ENCODE measurements at regions not wholly inside any gene's neighbourhood (a gene's known extent, or its start where the extent isn't known, plus 50 kb on each side); places are given as distances from the start of the nearest gene placed in this dataset.

GRCh38 chr1:60245324-60245723 lies 171.8 kb upstream of the C1orf87 start:
- H3K4me3 ChIP-seq (ENCODE audit: low read depth in 1 of 2, low read length in 1 of 2), result no peak overlapping the region
- TF ChIP-seq CTCF (IDR thresholded peaks at IDR 0.05), result no peak
- no peak overlapping the region for H3K27ac ChIP-seq
- H3K27me3 ChIP-seq, result no peaks in the 10 kb centered on the region
- H3K36me3 ChIP-seq, result no peaks in the 10 kb centered on the region
- no peaks in the 10 kb centered on the region for H3K4me1 ChIP-seq (ENCODE audit: control insufficient read depth in 1 of 2, insufficient read depth in 1 of 2, low read depth in 1 of 2, low read length in 1 of 2)
- H3K9me3 ChIP-seq, result no peaks in the 10 kb centered on the region

- Histone ChIP-seq H3K9me3 (no peaks in the 10 kb centered on the region), H3K4me1 (ENCODE audit: control insufficient read depth in 1 of 2, insufficient read depth in 1 of 2, low read depth in 1 of 2, low read length in 1 of 2) (no peaks in the 10 kb centered on the region), H3K36me3 (no peaks in the 10 kb centered on the region), H3K27ac (no peak overlapping the region), H3K4me3 (ENCODE audit: low read depth in 1 of 2, low read length in 1 of 2) (no peak overlapping the region), H3K27me3 (no peaks in the 10 kb centered on the region)
- no peak for TF ChIP-seq CTCF (IDR thresholded peaks at IDR 0.05)
Observed at GRCh38 chr1:60244906-60245305, 171.3 kb upstream of the C1orf87 start.

GRCh38 chr1:60235275-60235674 lies 161.7 kb upstream of the C1orf87 start:
- H3K4me1 ChIP-seq (ENCODE audit: control insufficient read depth in 1 of 2, insufficient read depth in 1 of 2, low read depth in 1 of 2, low read length in 1 of 2), result no peaks in the 10 kb centered on the region
- H3K9me3 ChIP-seq, result no peaks in the 10 kb centered on the region
- no peak overlapping the region for H3K27ac ChIP-seq
- no peak overlapping the region for H3K4me3 ChIP-seq (ENCODE audit: low read depth in 1 of 2, low read length in 1 of 2)
- H3K36me3 ChIP-seq, result no peaks in the 10 kb centered on the region
- H3K27me3 ChIP-seq, result no peaks in the 10 kb centered on the region
- no peak for TF ChIP-seq CTCF (IDR thresholded peaks at IDR 0.05)

- no peak overlapping the region for H3K4me3 ChIP-seq (ENCODE audit: low read depth in 1 of 2, low read length in 1 of 2)
- H3K9me3 ChIP-seq, result no peaks in the 10 kb centered on the region
- no peak overlapping the region for H3K27ac ChIP-seq
- no peaks in the 10 kb centered on the region for H3K27me3 ChIP-seq
- H3K36me3 ChIP-seq, result no peaks in the 10 kb centered on the region
- TF ChIP-seq CTCF (IDR thresholded peaks at IDR 0.05), result no peak
- H3K4me1 ChIP-seq (ENCODE audit: control insufficient read depth in 1 of 2, insufficient read depth in 1 of 2, low read depth in 1 of 2, low read length in 1 of 2), result no peaks in the 10 kb centered on the region
Observed at GRCh38 chr1:60234776-60235175, 161.2 kb upstream of the C1orf87 start.

DNA sequence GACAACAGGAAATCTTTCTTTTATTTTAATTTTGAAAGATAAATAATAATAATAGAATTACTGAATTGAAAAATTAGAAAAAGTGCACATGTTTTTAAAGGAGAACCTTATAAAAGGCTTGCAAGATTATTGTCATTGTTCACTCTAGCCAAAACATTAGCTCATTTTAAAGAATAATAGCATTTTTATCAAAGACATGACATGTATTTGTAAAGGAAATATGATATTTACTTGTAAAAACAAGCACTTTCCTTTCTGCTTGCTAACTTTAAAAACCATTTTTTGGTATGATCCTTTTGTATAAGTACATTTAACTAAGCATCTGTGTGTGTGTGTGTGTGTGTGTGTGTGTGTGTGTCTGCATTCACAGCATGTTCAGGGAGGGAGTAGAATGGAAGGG lies 156.3 kb upstream of the C1orf87 start:
- Histone ChIP-seq H3K9me3 (no peaks in the 10 kb centered on the region), H3K4me3 (ENCODE audit: low read depth in 1 of 2, low read length in 1 of 2) (no peak overlapping the region), H3K27me3 (no peaks in the 10 kb centered on the region), H3K36me3 (no peaks in the 10 kb centered on the region), H3K4me1 (ENCODE audit: control insufficient read depth in 1 of 2, insufficient read depth in 1 of 2, low read depth in 1 of 2, low read length in 1 of 2) (no peaks in the 10 kb centered on the region), H3K27ac (no peak overlapping the region)
- no peak for TF ChIP-seq CTCF (IDR thresholded peaks at IDR 0.05)

DNA sequence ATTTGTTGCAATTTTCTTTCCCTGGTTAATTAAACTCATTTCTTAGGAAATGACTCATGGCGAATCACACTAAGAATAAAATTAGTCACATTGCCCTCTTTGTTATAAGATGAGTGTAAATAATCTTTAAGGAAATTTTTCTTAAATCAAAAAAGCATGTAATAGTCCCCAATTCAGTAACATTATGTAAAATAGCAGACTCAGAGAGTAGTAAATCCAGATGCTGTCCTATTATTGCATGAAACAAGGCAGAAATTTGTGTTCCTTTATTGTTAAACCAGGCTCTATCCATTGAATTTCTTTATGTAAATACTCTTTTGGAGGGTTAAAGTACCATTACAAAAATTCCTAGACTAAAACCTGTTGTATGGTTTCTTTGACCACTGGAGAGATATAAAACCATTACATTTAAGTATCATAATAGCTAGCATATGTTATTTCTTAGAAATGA lies 154.5 kb upstream of the C1orf87 start:
- TF ChIP-seq CTCF (IDR thresholded peaks at IDR 0.05), result no peak
- Histone ChIP-seq H3K36me3 (no peaks in the 10 kb centered on the region), H3K27ac (no peak overlapping the region)

More for the DNA sequence above, 154.5 kb upstream of the C1orf87 start:
- no peaks in the 10 kb centered on the region for H3K9me3 ChIP-seq
- H3K27me3 ChIP-seq, result no peaks in the 10 kb centered on the region
- H3K4me1 ChIP-seq (ENCODE audit: control insufficient read depth in 1 of 2, insufficient read depth in 1 of 2, low read depth in 1 of 2, low read length in 1 of 2), result no peaks in the 10 kb centered on the region
- no peak overlapping the region for H3K4me3 ChIP-seq (ENCODE audit: low read depth in 1 of 2, low read length in 1 of 2)
